ENCODE measurements at regions not wholly inside any gene's neighbourhood (a gene's known extent, or its start where the extent isn't known, plus 50 kb on each side); places are given as distances from the start of the nearest gene placed in this dataset.

GRCh38 chr12:60269611-60270269 is 673.9 kb downstream of the SLC16A7 start:
- TF ChIP-seq CTCF (IDR thresholded peaks at IDR 0.05), result no peak
- no peak for TF ChIP-seq ZFX (IDR thresholded peaks at IDR 0.05; ENCODE audit: borderline replicate concordance)
- H3K27ac ChIP-seq, result no peak overlapping the region

- TF ChIP-seq CTCF (IDR thresholded peaks at IDR 0.05) (no peak), ZFX (IDR thresholded peaks at IDR 0.05; ENCODE audit: borderline replicate concordance) (no peak)
These were observed 676.0 kb downstream of the SLC16A7 start for GRCh38 chr12:60271816-60272215.

GRCh38 chr12:60278209-60278608 is 682.4 kb downstream of the SLC16A7 start:
- no peak overlapping the region for H3K27ac ChIP-seq
- TF ChIP-seq ZFX (IDR thresholded peaks at IDR 0.05; ENCODE audit: borderline replicate concordance), result no peak
- no peak for TF ChIP-seq CTCF (IDR thresholded peaks at IDR 0.05)

More at GRCh38 chr12:60271816-60272215, 676.0 kb downstream of the SLC16A7 start:
- no peak overlapping the region for H3K27ac ChIP-seq

- H3K27ac ChIP-seq, result no peak overlapping the region
- no peak for TF ChIP-seq CTCF (IDR thresholded peaks at IDR 0.05)
- no peak for TF ChIP-seq ZFX (IDR thresholded peaks at IDR 0.05; ENCODE audit: borderline replicate concordance)
These were observed 683.4 kb downstream of the SLC16A7 start for GRCh38 chr12:60279221-60279620.

GRCh38 chr12:60281522-60281921 is 685.7 kb downstream of the SLC16A7 start:
- H3K27ac ChIP-seq, result no peak overlapping the region
- TF ChIP-seq CTCF (IDR thresholded peaks at IDR 0.05) (no peak), ZFX (IDR thresholded peaks at IDR 0.05; ENCODE audit: borderline replicate concordance) (no peak)

- TF ChIP-seq ZFX (IDR thresholded peaks at IDR 0.05; ENCODE audit: borderline replicate concordance) (no peak), CTCF (IDR thresholded peaks at IDR 0.05) (no peak)
These were observed 694.7 kb downstream of the SLC16A7 start for GRCh38 chr12:60290532-60290931.

GRCh38 chr12:60308366-60308991 is 712.6 kb downstream of the SLC16A7 start:
- TF ChIP-seq ZFX (IDR thresholded peaks at IDR 0.05; ENCODE audit: borderline replicate concordance), result no peak
- no peak for TF ChIP-seq CTCF (IDR thresholded peaks at IDR 0.05)
- no peak overlapping the region for H3K27ac ChIP-seq

More at GRCh38 chr12:60290532-60290931, 694.7 kb downstream of the SLC16A7 start:
- H3K27ac ChIP-seq, result no peak overlapping the region

Measured in 22Rv1 (cell line).